ENCODE measurements at regions not wholly inside any gene's neighbourhood (a gene's known extent, or its start where the extent isn't known, plus 50 kb on each side); places are given as distances from the start of the nearest gene placed in this dataset.

DNA sequence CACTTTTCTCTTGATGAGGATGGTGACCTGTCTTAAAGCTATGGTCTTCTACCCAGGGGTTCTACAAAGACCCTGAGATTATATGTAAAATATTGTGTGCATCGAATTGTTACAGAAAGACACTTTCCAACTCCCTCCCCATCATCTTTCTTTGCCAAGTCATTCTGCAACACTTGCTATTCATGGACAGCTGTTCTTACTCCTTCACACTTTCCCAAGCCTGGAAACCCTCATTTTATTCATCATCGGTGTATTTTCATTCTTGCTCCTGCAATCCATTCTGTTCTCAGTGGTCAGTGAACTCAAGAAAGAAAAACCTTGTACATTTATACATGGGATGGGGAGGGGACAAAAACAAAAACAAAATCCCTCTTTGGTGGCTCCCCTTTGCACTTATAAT is 90.5 kb upstream of the STXBP6 start:
- ATAC-seq = no peak

DNA sequence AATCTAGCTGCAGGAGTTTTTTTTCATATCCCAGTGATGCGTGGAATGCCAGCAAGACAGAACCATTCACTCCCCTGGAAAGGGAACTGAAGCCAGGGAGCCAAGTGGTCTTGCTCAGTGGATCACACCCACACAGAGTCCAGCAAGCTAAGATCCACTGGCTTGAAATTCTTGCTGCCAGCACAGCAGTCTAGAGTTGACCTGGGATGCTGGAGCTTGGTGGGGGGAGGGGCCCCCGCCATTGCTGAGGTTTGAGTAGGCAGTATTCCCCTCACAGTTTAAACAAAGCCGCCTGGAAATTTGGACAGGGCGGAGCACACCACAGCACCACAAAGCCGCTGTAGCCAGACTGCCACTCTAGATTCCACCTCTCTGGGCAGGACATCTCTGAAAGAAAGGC is 86.9 kb upstream of the STXBP6 start:
- no peak for ATAC-seq

- ATAC-seq = no peak
Measured at GRCh38 chr14:25134184-25134583, 84.2 kb upstream of the STXBP6 start.

DNA sequence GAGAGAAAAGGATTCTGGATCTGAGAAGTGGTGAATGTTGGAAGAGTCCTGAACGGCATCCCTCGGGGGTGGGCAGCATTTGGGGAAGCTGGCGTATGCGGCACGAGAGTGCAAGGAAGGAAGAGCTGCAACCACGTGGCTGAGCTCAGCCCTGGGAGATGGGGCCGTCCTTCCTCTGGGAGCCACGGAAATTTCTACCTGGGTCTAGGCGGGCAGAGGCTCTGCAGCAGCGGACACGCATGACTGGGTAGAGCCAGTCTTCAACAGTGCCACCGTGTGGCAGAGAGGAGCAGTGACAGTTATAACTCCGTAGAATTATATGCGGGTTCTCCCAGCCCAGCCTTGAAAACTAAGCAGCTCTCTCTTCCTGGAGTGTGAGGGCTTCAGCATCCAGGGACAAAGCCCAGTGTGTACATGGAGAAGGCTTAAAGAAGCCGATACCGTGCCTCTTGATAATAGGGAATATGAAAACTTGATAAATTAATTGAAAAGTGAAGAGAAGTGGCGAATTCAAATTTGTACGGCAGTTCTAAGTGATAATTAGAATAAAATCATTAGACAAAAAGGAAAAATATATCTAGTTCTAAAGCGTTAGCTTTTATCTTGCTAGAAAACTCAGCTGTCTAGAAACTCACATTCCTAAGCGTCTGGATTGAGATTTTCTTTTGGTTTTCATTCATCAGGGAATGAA is 82.9 kb upstream of the STXBP6 start:
- ATAC-seq = peak; percentile 92

GRCh38 chr14:25132094-25132493 is 82.1 kb upstream of the STXBP6 start:
- no peak for ATAC-seq

- no peak for ATAC-seq
Measured at GRCh38 chr14:25122843-25123242, 72.9 kb upstream of the STXBP6 start.

DNA sequence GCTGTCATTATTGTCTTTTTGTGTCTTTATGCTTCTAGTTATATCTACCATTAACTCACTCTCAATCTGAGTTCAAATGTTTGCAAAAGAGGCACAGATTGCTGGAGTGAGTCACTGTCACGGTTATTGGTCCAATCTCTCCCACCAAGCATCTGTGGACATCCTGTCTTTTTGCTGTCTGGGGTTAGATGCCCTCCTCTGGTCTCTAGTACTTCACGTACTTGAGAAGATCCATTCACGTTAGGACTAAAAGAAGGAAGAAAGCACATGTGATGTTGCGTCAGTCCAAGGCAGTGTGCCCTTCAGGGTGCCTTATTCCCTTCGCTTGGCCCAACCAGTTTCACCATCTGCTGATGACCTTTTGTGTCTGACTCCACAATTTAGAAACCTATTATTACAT is 72.3 kb upstream of the STXBP6 start:
- no peak for ATAC-seq

DNA sequence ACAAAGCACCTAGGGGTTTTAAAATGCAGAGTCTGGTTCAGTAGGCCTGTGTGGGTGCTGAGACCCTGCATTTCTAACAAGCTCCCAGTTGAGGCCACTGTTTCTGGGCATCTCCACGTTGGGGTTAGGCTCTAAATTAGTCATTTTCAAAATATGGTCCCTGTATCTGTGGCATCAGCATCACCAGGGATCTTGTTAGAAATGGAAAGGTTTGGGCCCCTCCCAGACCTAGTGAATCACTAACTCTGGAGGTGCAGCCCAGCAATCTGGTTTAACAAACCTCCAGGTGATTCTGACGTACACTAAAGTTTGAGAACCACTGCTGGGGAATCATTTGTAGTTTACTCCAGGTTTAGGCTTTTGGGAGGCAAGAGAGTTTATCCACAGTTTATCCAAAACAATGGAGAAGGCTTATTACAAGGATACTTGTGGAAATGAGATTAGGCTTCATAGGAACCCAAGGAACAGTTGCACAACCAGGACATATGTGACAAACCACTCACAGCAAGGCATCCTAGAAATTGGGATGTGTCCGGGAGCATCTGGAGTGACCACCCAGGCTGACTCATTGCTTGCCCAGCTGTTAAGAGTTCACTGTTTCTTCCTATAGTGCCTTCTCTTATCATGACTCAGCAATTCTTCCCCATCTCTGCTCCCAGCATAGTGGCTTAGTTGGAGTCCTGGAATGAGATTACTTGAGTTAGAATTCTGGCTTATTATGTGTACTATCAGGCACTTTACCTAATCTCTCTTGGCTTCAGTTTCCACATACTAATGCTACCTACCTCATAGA is 71.6 kb upstream of the STXBP6 start:
- ATAC-seq = no peak

GRCh38 chr14:25120261-25120660 is 70.3 kb upstream of the STXBP6 start:
- ATAC-seq = no peak

DNA sequence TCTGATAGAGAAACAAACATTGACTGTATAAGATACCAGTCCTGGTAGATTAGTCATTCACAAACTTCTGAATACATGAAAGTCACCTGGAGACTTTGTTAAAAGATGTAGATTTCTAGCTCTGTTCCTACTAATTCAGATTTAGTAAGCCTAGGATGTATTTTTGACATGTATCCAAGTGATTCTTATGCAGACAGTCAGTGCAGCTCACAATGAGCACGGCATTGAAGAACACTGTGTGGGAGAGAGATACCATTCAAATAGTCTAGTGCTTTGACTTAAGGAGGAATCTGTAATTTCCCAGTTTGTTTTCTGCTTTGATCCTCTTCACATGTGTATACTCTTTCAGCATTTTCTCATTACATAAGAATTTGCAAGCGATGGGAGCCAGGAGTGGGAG is 68.7 kb upstream of the STXBP6 start:
- ATAC-seq = no peak

- ATAC-seq = no peak
Measured at GRCh38 chr14:25117342-25117741, 67.4 kb upstream of the STXBP6 start.

- no peak for ATAC-seq
Measured at GRCh38 chr14:25116607-25117006, 66.7 kb upstream of the STXBP6 start.

DNA sequence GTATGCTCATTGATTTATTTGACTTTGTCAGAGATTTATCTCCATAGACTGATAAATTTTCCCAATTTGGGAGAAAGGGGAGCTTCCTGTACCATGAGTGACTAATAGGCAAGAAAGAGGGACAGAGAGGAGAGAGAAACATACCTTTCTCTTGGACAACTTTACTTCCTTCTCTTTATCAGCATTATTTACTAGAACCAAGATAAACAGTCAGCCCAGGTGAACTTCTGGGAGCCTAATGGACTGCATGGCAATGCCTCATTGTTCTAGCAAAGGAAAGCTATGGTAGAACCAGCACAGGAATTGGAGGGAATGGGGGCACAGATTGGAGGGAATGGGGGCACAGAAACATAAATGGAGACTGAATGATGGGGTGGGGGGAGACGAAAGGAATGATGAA is 63.4 kb upstream of the STXBP6 start:
- ATAC-seq = no peak

DNA sequence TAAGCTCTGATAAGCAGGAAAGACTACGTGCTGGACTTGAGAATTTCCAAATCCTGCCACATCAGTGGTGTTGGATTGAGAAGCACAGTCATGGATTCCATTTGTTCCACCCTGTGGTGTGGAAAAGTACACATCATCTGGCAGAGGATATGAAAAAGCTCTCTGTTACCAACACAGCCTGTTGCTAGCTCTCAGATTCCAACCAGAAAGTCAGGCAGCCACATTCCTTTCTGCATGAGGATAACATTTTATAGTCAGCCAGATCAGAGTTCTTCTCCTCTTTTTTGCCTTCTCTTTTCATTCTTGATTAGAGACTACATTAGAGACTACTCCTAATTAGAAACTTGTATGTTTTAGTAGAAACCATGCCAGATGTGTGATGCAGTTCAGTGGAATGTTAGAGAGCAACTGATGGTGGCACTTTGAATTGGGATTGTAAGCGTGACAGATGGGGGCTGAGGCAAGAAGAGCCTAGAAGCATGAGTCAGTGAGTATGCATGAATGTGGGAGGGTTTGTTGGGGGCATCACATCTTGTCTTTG is 61.2 kb upstream of the STXBP6 start:
- no peak for ATAC-seq

DNA sequence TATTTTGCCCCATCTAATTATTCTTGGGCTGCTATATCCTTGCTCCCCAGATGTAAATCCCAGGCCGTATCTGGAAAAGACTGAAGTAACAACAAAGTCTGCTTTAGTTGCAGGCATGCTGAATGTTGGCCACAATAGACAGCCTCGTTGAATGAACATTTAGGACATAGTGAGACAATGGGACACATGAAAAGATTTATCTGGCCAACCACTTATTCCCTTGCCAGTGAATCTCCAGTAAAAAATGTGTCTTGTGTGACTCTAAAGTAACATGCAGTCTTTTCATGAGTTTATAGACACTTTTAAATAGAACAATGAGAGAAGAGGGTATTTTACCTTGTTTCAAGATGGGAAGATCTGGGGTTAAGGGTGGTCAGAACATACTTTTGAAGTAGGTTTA is 60.2 kb upstream of the STXBP6 start:
- no peak for ATAC-seq

GRCh38 chr14:25108959-25109358 is 59.0 kb upstream of the STXBP6 start:
- no peak for ATAC-seq

DNA sequence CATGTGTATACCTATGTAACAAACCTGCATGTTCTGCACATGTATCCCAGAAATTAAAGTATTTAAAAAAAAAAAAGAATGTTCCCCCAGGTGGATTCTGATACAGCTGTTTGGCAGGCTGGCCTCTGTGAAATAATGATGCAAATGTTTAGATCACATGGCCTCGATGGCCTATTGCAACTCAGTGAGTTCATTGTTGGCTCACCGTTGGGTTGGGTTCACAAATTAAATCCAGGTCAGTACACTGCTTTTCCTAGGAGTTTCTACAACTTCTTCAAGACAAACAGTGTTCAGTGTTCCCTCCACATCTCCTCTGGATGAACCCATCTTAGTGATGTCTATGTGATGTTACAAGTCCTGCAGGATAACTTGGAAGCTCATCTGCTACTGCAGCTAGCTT is 58.3 kb upstream of the STXBP6 start:
- no peak for ATAC-seq

DNA sequence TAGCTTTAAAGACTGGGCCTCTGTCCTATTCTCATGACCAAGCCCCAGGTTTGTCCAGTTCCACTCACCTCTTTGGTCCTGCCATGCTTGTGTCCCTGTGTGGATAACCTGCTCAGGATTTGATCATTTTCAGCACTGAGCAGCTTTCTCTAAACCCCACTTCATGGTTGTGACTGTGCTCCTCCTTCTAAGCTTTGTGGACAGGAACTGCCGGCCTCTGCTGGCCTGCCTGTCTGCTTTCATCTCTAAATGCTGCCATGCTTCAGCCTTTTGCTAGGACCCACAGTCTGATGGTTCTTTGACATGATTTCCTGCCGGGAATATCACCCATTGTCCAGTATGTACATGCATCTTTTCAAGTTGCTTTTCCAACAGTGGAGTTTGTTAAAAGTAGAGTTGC is 53.9 kb upstream of the STXBP6 start:
- no peak for ATAC-seq

GRCh38 chr14:25103271-25103670 is 53.3 kb upstream of the STXBP6 start:
- ATAC-seq = no peak

DNA sequence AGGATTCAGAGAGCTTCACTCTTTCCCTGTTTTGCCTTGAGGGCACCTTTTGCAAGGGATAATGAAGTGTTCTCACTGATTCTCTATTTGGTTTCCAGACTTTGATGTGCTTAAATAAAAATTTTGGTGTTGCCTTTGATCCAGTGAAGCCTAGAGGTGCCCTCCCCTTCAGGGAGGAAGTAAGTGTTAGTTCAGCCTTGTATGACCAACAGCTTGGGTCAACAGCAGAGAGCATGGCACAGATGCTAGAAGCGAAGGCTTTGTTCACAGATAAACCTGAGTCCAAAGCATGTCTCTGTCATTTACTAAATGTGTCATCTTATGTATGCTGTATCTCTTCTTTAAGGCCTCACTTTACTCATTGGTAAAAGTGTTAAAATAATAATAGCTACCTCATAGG is 52.8 kb upstream of the STXBP6 start:
- no peak for ATAC-seq

DNA sequence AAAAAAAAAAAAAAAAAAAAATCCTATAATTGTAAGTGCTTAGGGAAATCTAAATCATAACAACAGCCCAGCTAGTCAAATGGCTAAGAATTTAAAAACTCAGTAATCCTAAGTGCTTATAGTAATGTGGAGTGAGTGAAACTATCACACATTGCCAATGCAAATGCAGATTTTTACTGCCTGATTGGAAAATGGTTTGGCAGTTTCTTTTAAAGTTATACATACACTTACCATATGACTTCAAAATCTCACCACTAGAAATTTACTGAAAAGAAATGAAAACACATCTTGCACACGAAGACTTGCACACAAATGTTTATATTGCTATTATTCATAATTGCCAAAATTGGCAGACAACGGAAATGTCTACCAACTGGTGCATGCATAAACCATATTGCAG is 51.3 kb upstream of the STXBP6 start:
- no peak for ATAC-seq

Data from esophagus mucosa (tissue), 1 donor.